ENCODE measurements at regions not wholly inside any gene's neighbourhood (a gene's known extent, or its start where the extent isn't known, plus 50 kb on each side); places are given as distances from the start of the nearest gene placed in this dataset.

DNA sequence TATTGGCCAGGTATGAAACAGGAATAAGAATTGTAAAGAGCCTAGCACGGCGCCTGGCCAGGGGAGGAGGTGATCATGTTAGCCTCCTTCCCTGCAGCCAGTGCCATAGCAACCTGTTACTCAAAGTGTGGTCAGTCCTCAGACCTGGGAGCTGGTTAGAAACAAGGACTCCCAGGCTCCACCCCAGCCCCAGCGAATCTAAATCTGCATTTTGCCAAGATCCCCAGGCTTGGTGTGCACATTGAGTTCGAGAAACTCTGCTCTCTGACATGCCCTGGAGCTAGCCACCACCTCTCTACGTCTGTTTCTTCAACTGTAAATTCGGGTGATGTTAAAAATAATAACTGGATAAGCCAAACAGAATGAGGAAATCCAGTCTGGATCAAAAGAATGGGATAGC, 56.1 kb upstream of the ALX4 start:
- DNase-seq (ENCODE audit: low read depth in 1 of 2, low spot score in 1 of 2) (no peak), ATAC-seq (no peak), FAIRE-seq (no peak)
- WGBS (ENCODE audit: missing lambda C conversion rate), result 54% methylated on average over 6 of the region's 6 CpGs
- no peaks in the 10 kb centered on the region for H3K9me3 ChIP-seq
- CTCF ChIA-PET, result interaction anchor here (1.2 kb wide), 1 partner anchor 176 kb away, joined by 3 read pairs; no protein-coding TSS in a partner anchor
- POLR2A ChIA-PET, result no interaction called here
- no peaks in the 10 kb centered on the region for H3K4me1 ChIP-seq
- no peak overlapping the region for H3K4me3 ChIP-seq
- no peak overlapping the region for H3K27ac ChIP-seq
- TF ChIP-seq RCOR1 (IDR thresholded peaks at IDR 0.05; ENCODE audit: low read depth, low read length), result no peak
- no peak overlapping the region for H3K4me2 ChIP-seq

DNA sequence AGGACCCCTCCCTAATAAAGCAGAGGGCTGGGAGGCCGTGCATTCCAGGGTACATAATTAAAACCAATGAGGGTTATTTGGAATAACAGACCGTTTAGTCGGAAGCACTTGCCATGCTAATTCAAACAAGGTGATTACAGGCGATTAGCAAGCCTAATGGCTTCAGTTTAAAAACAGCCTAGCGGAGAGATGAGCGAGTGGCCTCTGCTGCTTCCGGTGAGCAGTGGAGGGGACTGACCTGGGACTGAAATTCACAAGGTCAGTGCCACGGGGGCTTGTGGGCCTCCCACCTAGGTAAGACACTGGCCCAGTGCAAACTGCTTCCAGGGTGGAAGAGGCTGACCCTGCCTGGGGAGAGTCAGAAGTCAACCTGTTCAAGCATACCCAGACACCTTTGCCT, 56.8 kb upstream of the ALX4 start:
- FAIRE-seq (no peak), DNase-seq (ENCODE audit: low read depth in 1 of 2, low spot score in 1 of 2) (no peak), ATAC-seq (no peak)
- ChIA-PET CTCF (no interaction called here), POLR2A (no interaction called here)
- H3K4me1 ChIP-seq, result no peaks in the 10 kb centered on the region
- H3K27ac ChIP-seq, result no peak overlapping the region
- no peak overlapping the region for H3K4me2 ChIP-seq
- TF ChIP-seq, protein P1, sequence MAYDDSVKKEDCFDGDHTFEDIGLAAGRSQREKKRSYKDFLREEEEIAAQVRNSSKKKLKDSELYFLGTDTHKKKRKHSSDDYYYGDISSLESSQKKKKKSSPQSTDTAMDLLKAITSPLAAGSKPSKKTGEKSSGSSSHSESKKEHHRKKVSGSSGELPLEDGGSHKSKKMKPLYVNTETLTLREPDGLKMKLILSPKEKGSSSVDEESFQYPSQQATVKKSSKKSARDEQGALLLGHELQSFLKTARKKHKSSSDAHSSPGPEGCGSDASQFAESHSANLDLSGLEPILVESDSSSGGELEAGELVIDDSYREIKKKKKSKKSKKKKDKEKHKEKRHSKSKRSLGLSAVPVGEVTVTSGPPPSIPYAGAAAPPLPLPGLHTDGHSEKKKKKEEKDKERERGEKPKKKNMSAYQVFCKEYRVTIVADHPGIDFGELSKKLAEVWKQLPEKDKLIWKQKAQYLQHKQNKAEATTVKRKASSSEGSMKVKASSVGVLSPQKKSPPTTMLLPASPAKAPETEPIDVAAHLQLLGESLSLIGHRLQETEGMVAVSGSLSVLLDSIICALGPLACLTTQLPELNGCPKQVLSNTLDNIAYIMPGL (CRISPR knock-in tag; IDR thresholded peaks at IDR 0.05; ENCODE audit: borderline replicate concordance), result no peak
- TF ChIP-seq, protein P2, sequence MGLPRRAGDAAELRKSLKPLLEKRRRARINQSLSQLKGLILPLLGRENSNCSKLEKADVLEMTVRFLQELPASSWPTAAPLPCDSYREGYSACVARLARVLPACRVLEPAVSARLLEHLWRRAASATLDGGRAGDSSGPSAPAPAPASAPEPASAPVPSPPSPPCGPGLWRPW (IDR thresholded peaks at IDR 0.05), result no peak
- TF ChIP-seq SREBF2 (IDR thresholded peaks at IDR 0.05) (no peak), NPAS2 (CRISPR knock-in tag; IDR thresholded peaks at IDR 0.05; ENCODE audit: borderline replicate concordance) (no peak), JUN (IDR thresholded peaks at IDR 0.05) (no peak), CHD4 (IDR thresholded peaks at IDR 0.05; ENCODE audit: borderline replicate concordance) (no peak), RCOR1 (IDR thresholded peaks at IDR 0.05; ENCODE audit: low read depth, low read length) (no peak), RARB (CRISPR knock-in tag; IDR thresholded peaks at IDR 0.05) (no peak), NR3C1 (IDR thresholded peaks at IDR 0.05) (no peak), FOSB (CRISPR knock-in tag; IDR thresholded peaks at IDR 0.05) (no peak), RNF2 (IDR thresholded peaks at IDR 0.05; ENCODE audit: borderline replicate concordance, low read depth) (no peak), CBX8 (IDR thresholded peaks at IDR 0.05) (no peak), KDM5A (IDR thresholded peaks at IDR 0.05) (no peak)
- TF ChIP-seq, protein P3, sequence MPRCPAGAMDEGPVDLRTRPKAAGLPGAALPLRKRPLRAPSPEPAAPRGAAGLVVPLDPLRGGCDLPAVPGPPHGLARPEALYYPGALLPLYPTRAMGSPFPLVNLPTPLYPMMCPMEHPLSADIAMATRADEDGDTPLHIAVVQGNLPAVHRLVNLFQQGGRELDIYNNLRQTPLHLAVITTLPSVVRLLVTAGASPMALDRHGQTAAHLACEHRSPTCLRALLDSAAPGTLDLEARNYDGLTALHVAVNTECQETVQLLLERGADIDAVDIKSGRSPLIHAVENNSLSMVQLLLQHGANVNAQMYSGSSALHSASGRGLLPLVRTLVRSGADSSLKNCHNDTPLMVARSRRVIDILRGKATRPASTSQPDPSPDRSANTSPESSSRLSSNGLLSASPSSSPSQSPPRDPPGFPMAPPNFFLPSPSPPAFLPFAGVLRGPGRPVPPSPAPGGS (IDR thresholded peaks at IDR 0.05), result no peak
- TF ChIP-seq, protein P4, sequence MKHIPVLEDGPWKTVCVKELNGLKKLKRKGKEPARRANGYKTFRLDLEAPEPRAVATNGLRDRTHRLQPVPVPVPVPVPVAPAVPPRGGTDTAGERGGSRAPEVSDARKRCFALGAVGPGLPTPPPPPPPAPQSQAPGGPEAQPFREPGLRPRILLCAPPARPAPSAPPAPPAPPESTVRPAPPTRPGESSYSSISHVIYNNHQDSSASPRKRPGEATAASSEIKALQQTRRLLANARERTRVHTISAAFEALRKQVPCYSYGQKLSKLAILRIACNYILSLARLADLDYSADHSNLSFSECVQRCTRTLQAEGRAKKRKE (CRISPR knock-in tag; IDR thresholded peaks at IDR 0.05; ENCODE audit: low read depth), result no peak
- H3K9me3 ChIP-seq, result no peaks in the 10 kb centered on the region
- 50% methylated on average over 8 of the region's 8 CpGs for WGBS (ENCODE audit: missing lambda C conversion rate)
- no peak overlapping the region for H3K4me3 ChIP-seq

DNA sequence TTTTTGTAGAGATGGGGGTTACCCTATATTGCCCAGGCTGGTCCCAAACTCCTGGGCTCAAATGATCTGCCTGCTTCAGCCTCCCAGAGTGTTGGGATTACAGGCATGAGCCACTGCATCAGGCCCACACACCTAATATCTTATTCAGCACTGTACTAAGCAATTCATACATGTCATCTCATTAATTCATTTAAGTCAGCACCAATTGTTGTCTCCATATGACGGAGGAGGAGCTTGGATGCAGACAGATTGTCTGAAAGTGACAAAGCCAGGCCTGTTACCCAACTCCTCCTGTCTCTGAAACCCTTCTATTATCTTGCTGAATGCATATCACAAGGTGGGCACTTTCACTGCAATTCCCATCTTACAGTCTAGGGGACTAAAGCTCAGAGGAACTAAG, 57.5 kb upstream of the ALX4 start:
- H3K27ac ChIP-seq, result no peak overlapping the region
- ATAC-seq, result no peak
- CTCF ChIA-PET, result interaction anchor here (0.7 kb wide), 1 partner anchor 108 kb away, joined by 3 read pairs; no protein-coding TSS in a partner anchor

More for the DNA sequence above, 57.5 kb upstream of the ALX4 start:
- no peak for TF ChIP-seq FOXS1 (CRISPR knock-in tag; IDR thresholded peaks at IDR 0.05)
- no peak for TF ChIP-seq ZSCAN20 (CRISPR knock-in tag; IDR thresholded peaks at IDR 0.05)
- TF ChIP-seq, protein P3 (IDR thresholded peaks at IDR 0.05), result no peak
- no peak for TF ChIP-seq ESRRA (IDR thresholded peaks at IDR 0.05; ENCODE audit: borderline replicate concordance, low read length)
- TF ChIP-seq, protein P5, sequence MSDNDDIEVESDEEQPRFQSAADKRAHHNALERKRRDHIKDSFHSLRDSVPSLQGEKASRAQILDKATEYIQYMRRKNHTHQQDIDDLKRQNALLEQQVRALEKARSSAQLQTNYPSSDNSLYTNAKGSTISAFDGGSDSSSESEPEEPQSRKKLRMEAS (IDR thresholded peaks at IDR 0.05), result no peak
- no peak for TF ChIP-seq POLR2AphosphoS2 (conservative IDR thresholded peaks at IDR 0.05; ENCODE audit: low read length)
- no peak for TF ChIP-seq ZFP36 (IDR thresholded peaks at IDR 0.05; ENCODE audit: borderline replicate concordance, partially characterized antibody)
- TF ChIP-seq EP300 (IDR thresholded peaks at IDR 0.05), result no peak
- TF ChIP-seq, protein P1 (CRISPR knock-in tag; IDR thresholded peaks at IDR 0.05; ENCODE audit: borderline replicate concordance), result no peak
- TF ChIP-seq MYC (IDR thresholded peaks at IDR 0.05; ENCODE audit: borderline replicate concordance, low read length), result no peak
- TF ChIP-seq, protein P6, sequence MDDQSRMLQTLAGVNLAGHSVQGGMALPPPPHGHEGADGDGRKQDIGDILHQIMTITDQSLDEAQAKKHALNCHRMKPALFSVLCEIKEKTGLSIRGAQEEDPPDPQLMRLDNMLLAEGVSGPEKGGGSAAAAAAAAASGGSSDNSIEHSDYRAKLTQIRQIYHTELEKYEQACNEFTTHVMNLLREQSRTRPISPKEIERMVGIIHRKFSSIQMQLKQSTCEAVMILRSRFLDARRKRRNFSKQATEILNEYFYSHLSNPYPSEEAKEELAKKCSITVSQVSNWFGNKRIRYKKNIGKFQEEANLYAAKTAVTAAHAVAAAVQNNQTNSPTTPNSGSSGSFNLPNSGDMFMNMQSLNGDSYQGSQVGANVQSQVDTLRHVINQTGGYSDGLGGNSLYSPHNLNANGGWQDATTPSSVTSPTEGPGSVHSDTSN (IDR thresholded peaks at IDR 0.05), result no peak
- no peak overlapping the region for H3K4me3 ChIP-seq
- 84% methylated on average over 1 of the region's 1 CpG for WGBS (ENCODE audit: missing lambda C conversion rate)
- no peaks in the 10 kb centered on the region for H3K9me3 ChIP-seq
- no peak for DNase-seq (ENCODE audit: low read depth in 1 of 2, low spot score in 1 of 2)
- H3K4me1 ChIP-seq, result no peaks in the 10 kb centered on the region
- POLR2A ChIA-PET, result no interaction called here
- FAIRE-seq, result no peak
- H3K4me2 ChIP-seq, result no peak overlapping the region

Data from A549 (cell line).